NCI-H2227 treated with DMSO at 0.1 percent for 48 hours (cell line): ENCODE measurements at regions not wholly inside any gene's neighbourhood (a gene's known extent, or its start where the extent isn't known, plus 50 kb on each side); places are given as distances from the start of the nearest gene placed in this dataset.
"Not testable (repeated sequence)": the region's sequence is repeated elsewhere in the genome, so short reads cannot be mapped to it uniquely, and the experiment has no call there.

Experiments
- DNase-seq: peaks from one replicate; lab custom pipeline; 2025; lab: John Stamatoyannopoulos, UW

- DNase-seq: no peak
Observed at GRCh38 chr18:55953326-55953725, 365.3 kb upstream of the TCF4 start.

- not testable (repeated sequence) for DNase-seq
Observed at GRCh38 chr18:55951738-55952137, 363.7 kb upstream of the TCF4 start.

GRCh38 chr18:55950379-55951166, 362.6 kb upstream of the TCF4 start:
- no peak for DNase-seq

- no peak for DNase-seq
Observed at GRCh38 chr18:55934821-55935220, 346.8 kb upstream of the TCF4 start.

GRCh38 chr18:55932675-55933074, 344.7 kb upstream of the TCF4 start:
- no peak for DNase-seq

GRCh38 chr18:55927831-55928230, 339.8 kb upstream of the TCF4 start:
- DNase-seq: no peak

- no peak for DNase-seq
Observed at GRCh38 chr18:55925772-55926171, 337.8 kb upstream of the TCF4 start.

- peak; percentile 74 for DNase-seq
Observed at GRCh38 chr18:55920063-55920462, 332.1 kb upstream of the TCF4 start.

- no peak for DNase-seq
Observed at GRCh38 chr18:55918444-55918843, 330.5 kb upstream of the TCF4 start.

GRCh38 chr18:55912919-55913318, 324.9 kb upstream of the TCF4 start:
- no peak for DNase-seq

GRCh38 chr18:55912071-55912470, 324.1 kb upstream of the TCF4 start:
- DNase-seq: no peak

GRCh38 chr18:55910296-55910695, 322.3 kb upstream of the TCF4 start:
- no peak for DNase-seq

GRCh38 chr18:55908901-55909366, 320.9 kb upstream of the TCF4 start:
- no peak for DNase-seq

- peak; percentile 9 for DNase-seq
Observed at GRCh38 chr18:55907453-55908175, 319.6 kb upstream of the TCF4 start.

- DNase-seq: no peak
Observed at GRCh38 chr18:55906536-55906935, 318.5 kb upstream of the TCF4 start.

- no peak for DNase-seq
Observed at GRCh38 chr18:55903911-55904310, 315.9 kb upstream of the TCF4 start.

GRCh38 chr18:55900380-55900779, 312.4 kb upstream of the TCF4 start:
- DNase-seq: no peak

GRCh38 chr18:55897091-55897689, 309.2 kb upstream of the TCF4 start:
- DNase-seq: no peak

- no peak for DNase-seq
Observed at GRCh38 chr18:55893948-55894347, 306.0 kb upstream of the TCF4 start.

- DNase-seq: peak; percentile 34
Observed at GRCh38 chr18:55892862-55893813, 305.1 kb upstream of the TCF4 start.

GRCh38 chr18:55886886-55887285, 298.9 kb upstream of the TCF4 start:
- DNase-seq: no peak

- no peak for DNase-seq
Observed at GRCh38 chr18:55884498-55884897, 296.5 kb upstream of the TCF4 start.
